ENCODE measurements at regions not wholly inside any gene's neighbourhood (a gene's known extent, or its start where the extent isn't known, plus 50 kb on each side); places are given as distances from the start of the nearest gene placed in this dataset.

- H3K27me3 Mint-ChIP-seq (ENCODE audit: low read depth) = no peaks in the 10 kb centered on the region
- H3K36me3 Mint-ChIP-seq (ENCODE audit: low read depth) = no peaks in the 10 kb centered on the region
- no peak for DNase-seq (ENCODE audit: low spot score)
- peaks cover 13% of the 10 kb centered on the region for H3K9me3 Mint-ChIP-seq
- no peak overlapping the region for H3K27ac Mint-ChIP-seq
- intact Hi-C loops (cut with micrococcal nuclease) = no loop called here
- H3K4me3 Mint-ChIP-seq (ENCODE audit: low read depth) = no peak overlapping the region
- H3K4me1 Mint-ChIP-seq (ENCODE audit: low read depth) = no peaks in the 10 kb centered on the region
Measured at GRCh38 chr12:77777274-77777673, 53.4 kb upstream of the NAV3 start.

- Mint-ChIP-seq H3K4me1 (ENCODE audit: low read depth) (no peaks in the 10 kb centered on the region), H3K4me3 (ENCODE audit: low read depth) (no peak overlapping the region), H3K27me3 (ENCODE audit: low read depth) (no peaks in the 10 kb centered on the region), H3K27ac (no peak overlapping the region), H3K36me3 (ENCODE audit: low read depth) (no peaks in the 10 kb centered on the region), H3K9me3 (peaks cover 7% of the 10 kb centered on the region)
- DNase-seq (ENCODE audit: low spot score) = no peak
- intact Hi-C loops (cut with micrococcal nuclease) = no loop called here
Measured at GRCh38 chr12:77774761-77775160, 55.9 kb upstream of the NAV3 start.

- H3K27ac Mint-ChIP-seq = no peak overlapping the region
- no peaks in the 10 kb centered on the region for H3K36me3 Mint-ChIP-seq (ENCODE audit: low read depth)
- no peak overlapping the region for H3K4me3 Mint-ChIP-seq (ENCODE audit: low read depth)
- no peak for DNase-seq (ENCODE audit: low spot score)
- H3K4me1 Mint-ChIP-seq (ENCODE audit: low read depth) = no peaks in the 10 kb centered on the region
- intact Hi-C loops (cut with micrococcal nuclease) = no loop called here
- peaks cover 15% of the 10 kb centered on the region for H3K9me3 Mint-ChIP-seq
- no peaks in the 10 kb centered on the region for H3K27me3 Mint-ChIP-seq (ENCODE audit: low read depth)
Measured at GRCh38 chr12:77772676-77773298, 57.9 kb upstream of the NAV3 start.

- DNase-seq (ENCODE audit: low spot score) = no peak
- Mint-ChIP-seq H3K36me3 (ENCODE audit: low read depth) (no peaks in the 10 kb centered on the region), H3K4me3 (ENCODE audit: low read depth) (no peak overlapping the region), H3K9me3 (peaks cover 22% of the 10 kb centered on the region), H3K27me3 (ENCODE audit: low read depth) (no peaks in the 10 kb centered on the region), H3K27ac (no peak overlapping the region), H3K4me1 (ENCODE audit: low read depth) (no peaks in the 10 kb centered on the region)
- intact Hi-C loops (cut with micrococcal nuclease) = no loop called here
Measured at GRCh38 chr12:77768558-77768957, 62.1 kb upstream of the NAV3 start.

- H3K27ac Mint-ChIP-seq = no peak overlapping the region
- H3K4me1 Mint-ChIP-seq (ENCODE audit: low read depth) = no peaks in the 10 kb centered on the region
- no peaks in the 10 kb centered on the region for H3K27me3 Mint-ChIP-seq (ENCODE audit: low read depth)
- intact Hi-C loops (cut with micrococcal nuclease) = no loop called here
- DNase-seq (ENCODE audit: low spot score) = no peak
- no peaks in the 10 kb centered on the region for H3K36me3 Mint-ChIP-seq (ENCODE audit: low read depth)
- H3K4me3 Mint-ChIP-seq (ENCODE audit: low read depth) = no peak overlapping the region
- peaks cover 24% of the 10 kb centered on the region for H3K9me3 Mint-ChIP-seq
Measured at GRCh38 chr12:77767756-77768343, 62.8 kb upstream of the NAV3 start.

- no peak for DNase-seq (ENCODE audit: low spot score)
- Mint-ChIP-seq H3K4me3 (ENCODE audit: low read depth) (no peak overlapping the region), H3K27ac (no peak overlapping the region), H3K4me1 (ENCODE audit: low read depth) (no peaks in the 10 kb centered on the region), H3K36me3 (ENCODE audit: low read depth) (no peaks in the 10 kb centered on the region), H3K9me3 (peaks cover 27% of the 10 kb centered on the region), H3K27me3 (ENCODE audit: low read depth) (no peaks in the 10 kb centered on the region)
- intact Hi-C loops (cut with micrococcal nuclease) = no loop called here
Measured at GRCh38 chr12:77767335-77767734, 63.4 kb upstream of the NAV3 start.

GRCh38 chr12:77766224-77766623 lies 64.5 kb upstream of the NAV3 start:
- no peaks in the 10 kb centered on the region for H3K4me1 Mint-ChIP-seq (ENCODE audit: low read depth)
- H3K27ac Mint-ChIP-seq = no peak overlapping the region
- no peaks in the 10 kb centered on the region for H3K27me3 Mint-ChIP-seq (ENCODE audit: low read depth)
- no peak overlapping the region for H3K4me3 Mint-ChIP-seq (ENCODE audit: low read depth)
- H3K9me3 Mint-ChIP-seq = peaks cover 27% of the 10 kb centered on the region
- intact Hi-C loops (cut with micrococcal nuclease) = no loop called here
- no peaks in the 10 kb centered on the region for H3K36me3 Mint-ChIP-seq (ENCODE audit: low read depth)
- DNase-seq (ENCODE audit: low spot score) = no peak

GRCh38 chr12:77761286-77761685 lies 69.4 kb upstream of the NAV3 start:
- H3K4me1 Mint-ChIP-seq (ENCODE audit: low read depth) = no peaks in the 10 kb centered on the region
- no peaks in the 10 kb centered on the region for H3K36me3 Mint-ChIP-seq (ENCODE audit: low read depth)
- intact Hi-C loops (cut with micrococcal nuclease) = no loop called here
- H3K27me3 Mint-ChIP-seq (ENCODE audit: low read depth) = no peaks in the 10 kb centered on the region
- no peak overlapping the region for H3K27ac Mint-ChIP-seq
- H3K9me3 Mint-ChIP-seq = peaks cover 26% of the 10 kb centered on the region
- H3K4me3 Mint-ChIP-seq (ENCODE audit: low read depth) = no peak overlapping the region
- DNase-seq (ENCODE audit: low spot score) = no peak

- Mint-ChIP-seq H3K36me3 (ENCODE audit: low read depth) (no peaks in the 10 kb centered on the region), H3K27ac (no peak overlapping the region), H3K4me1 (ENCODE audit: low read depth) (no peaks in the 10 kb centered on the region), H3K4me3 (ENCODE audit: low read depth) (no peak overlapping the region), H3K9me3 (peaks cover 21% of the 10 kb centered on the region), H3K27me3 (ENCODE audit: low read depth) (no peaks in the 10 kb centered on the region)
- intact Hi-C loops (cut with micrococcal nuclease) = no loop called here
- no peak for DNase-seq (ENCODE audit: low spot score)
Measured at GRCh38 chr12:77760271-77761025, 70.2 kb upstream of the NAV3 start.

GRCh38 chr12:77754086-77754485 lies 76.6 kb upstream of the NAV3 start:
- Mint-ChIP-seq H3K27ac (no peak overlapping the region), H3K4me3 (ENCODE audit: low read depth) (no peak overlapping the region), H3K27me3 (ENCODE audit: low read depth) (no peaks in the 10 kb centered on the region), H3K4me1 (ENCODE audit: low read depth) (no peaks in the 10 kb centered on the region), H3K36me3 (ENCODE audit: low read depth) (no peaks in the 10 kb centered on the region), H3K9me3 (no peaks in the 10 kb centered on the region)
- DNase-seq (ENCODE audit: low spot score) = no peak
- intact Hi-C loops (cut with micrococcal nuclease) = no loop called here

- no peaks in the 10 kb centered on the region for H3K4me1 Mint-ChIP-seq (ENCODE audit: low read depth)
- no peaks in the 10 kb centered on the region for H3K36me3 Mint-ChIP-seq (ENCODE audit: low read depth)
- H3K9me3 Mint-ChIP-seq = peaks cover 3% of the 10 kb centered on the region
- intact Hi-C loops (cut with micrococcal nuclease) = no loop called here
- H3K4me3 Mint-ChIP-seq (ENCODE audit: low read depth) = no peak overlapping the region
- DNase-seq (ENCODE audit: low spot score) = no peak
- no peaks in the 10 kb centered on the region for H3K27me3 Mint-ChIP-seq (ENCODE audit: low read depth)
- H3K27ac Mint-ChIP-seq = no peak overlapping the region
Measured at GRCh38 chr12:77751939-77752338, 78.8 kb upstream of the NAV3 start.

- DNase-seq (ENCODE audit: low spot score) = no peak
- no peak overlapping the region for H3K27ac Mint-ChIP-seq
- H3K4me1 Mint-ChIP-seq (ENCODE audit: low read depth) = no peaks in the 10 kb centered on the region
- peaks cover 3% of the 10 kb centered on the region for H3K9me3 Mint-ChIP-seq
- H3K27me3 Mint-ChIP-seq (ENCODE audit: low read depth) = no peaks in the 10 kb centered on the region
- intact Hi-C loops (cut with micrococcal nuclease) = no loop called here
- H3K4me3 Mint-ChIP-seq (ENCODE audit: low read depth) = no peak overlapping the region
- no peaks in the 10 kb centered on the region for H3K36me3 Mint-ChIP-seq (ENCODE audit: low read depth)
Measured at GRCh38 chr12:77746096-77746495, 84.6 kb upstream of the NAV3 start.

- Mint-ChIP-seq H3K4me3 (ENCODE audit: low read depth) (no peak overlapping the region), H3K36me3 (ENCODE audit: low read depth) (no peaks in the 10 kb centered on the region), H3K4me1 (ENCODE audit: low read depth) (no peaks in the 10 kb centered on the region), H3K27me3 (ENCODE audit: low read depth) (no peaks in the 10 kb centered on the region), H3K9me3 (peaks cover 3% of the 10 kb centered on the region), H3K27ac (no peak overlapping the region)
- no peak for DNase-seq (ENCODE audit: low spot score)
- intact Hi-C loops (cut with micrococcal nuclease) = no loop called here
Measured at GRCh38 chr12:77745624-77746023, 85.1 kb upstream of the NAV3 start.
